ENCODE measurements at regions not wholly inside any gene's neighbourhood (a gene's known extent, or its start where the extent isn't known, plus 50 kb on each side); places are given as distances from the start of the nearest gene placed in this dataset.

DNA sequence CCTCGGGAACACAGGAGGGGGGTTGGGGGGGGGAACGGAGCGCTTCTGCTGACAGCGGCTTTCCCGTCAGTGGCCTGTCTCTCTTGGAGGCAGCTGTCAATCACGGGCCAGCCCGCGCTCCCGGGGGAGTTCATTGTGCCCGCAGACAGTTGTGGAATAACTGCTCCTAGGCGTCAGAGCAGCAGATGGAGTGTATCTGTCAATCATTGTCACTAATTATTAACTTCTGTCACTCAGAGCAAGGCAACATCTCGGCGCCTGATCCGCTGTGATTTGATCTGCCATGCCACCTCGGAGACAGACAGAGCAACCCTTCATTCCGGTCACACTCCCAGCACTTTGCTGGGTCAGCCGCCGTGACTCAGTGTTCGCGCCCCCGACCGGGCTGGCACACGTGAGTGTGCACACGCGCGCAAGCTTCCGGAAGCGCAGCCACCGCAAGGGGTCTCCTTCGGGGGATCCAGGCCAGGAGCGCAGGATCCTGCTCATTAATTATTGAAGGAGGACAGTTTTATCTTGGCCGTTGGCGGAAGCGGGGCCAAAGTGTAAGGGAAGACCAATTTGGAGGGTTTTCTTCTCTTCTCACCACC is 75.8 kb downstream of the RRAGC start:
- intact Hi-C loops (cut with micrococcal nuclease; ENCODE audit: unreplicated experiment) = no loop called here
- BruUV-seq (replicated peaks) = no TSS peak
- TF ChIP-seq, protein P1, sequence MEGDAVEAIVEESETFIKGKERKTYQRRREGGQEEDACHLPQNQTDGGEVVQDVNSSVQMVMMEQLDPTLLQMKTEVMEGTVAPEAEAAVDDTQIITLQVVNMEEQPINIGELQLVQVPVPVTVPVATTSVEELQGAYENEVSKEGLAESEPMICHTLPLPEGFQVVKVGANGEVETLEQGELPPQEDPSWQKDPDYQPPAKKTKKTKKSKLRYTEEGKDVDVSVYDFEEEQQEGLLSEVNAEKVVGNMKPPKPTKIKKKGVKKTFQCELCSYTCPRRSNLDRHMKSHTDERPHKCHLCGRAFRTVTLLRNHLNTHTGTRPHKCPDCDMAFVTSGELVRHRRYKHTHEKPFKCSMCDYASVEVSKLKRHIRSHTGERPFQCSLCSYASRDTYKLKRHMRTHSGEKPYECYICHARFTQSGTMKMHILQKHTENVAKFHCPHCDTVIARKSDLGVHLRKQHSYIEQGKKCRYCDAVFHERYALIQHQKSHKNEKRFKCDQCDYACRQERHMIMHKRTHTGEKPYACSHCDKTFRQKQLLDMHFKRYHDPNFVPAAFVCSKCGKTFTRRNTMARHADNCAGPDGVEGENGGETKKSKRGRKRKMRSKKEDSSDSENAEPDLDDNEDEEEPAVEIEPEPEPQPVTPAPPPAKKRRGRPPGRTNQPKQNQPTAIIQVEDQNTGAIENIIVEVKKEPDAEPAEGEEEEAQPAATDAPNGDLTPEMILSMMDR (IDR thresholded peaks at IDR 0.05; ENCODE audit: unreplicated experiment) = peak; percentile 16
- Mint-ChIP-seq H3K9me3 (ENCODE audit: low read depth, unreplicated experiment) (no peaks in the 10 kb centered on the region), H3K36me3 (ENCODE audit: insufficient read depth, unreplicated experiment) (no peaks in the 10 kb centered on the region), H3K27me3 (ENCODE audit: unreplicated experiment) (peaks cover 94% of the 10 kb centered on the region), H3K27ac (ENCODE audit: unreplicated experiment) (no peak overlapping the region), H3K4me1 (ENCODE audit: low read depth, unreplicated experiment) (peaks cover 6% of the 10 kb centered on the region), H3K4me3 (ENCODE audit: low read depth, unreplicated experiment) (peak overlapping the region; percentile 16)
- DNase-seq = no peak
- CTCF ChIA-PET = interaction anchor here (0.6 kb wide), 1 partner anchor 48 kb away, joined by 3 read pairs; no protein-coding TSS in a partner anchor

DNA sequence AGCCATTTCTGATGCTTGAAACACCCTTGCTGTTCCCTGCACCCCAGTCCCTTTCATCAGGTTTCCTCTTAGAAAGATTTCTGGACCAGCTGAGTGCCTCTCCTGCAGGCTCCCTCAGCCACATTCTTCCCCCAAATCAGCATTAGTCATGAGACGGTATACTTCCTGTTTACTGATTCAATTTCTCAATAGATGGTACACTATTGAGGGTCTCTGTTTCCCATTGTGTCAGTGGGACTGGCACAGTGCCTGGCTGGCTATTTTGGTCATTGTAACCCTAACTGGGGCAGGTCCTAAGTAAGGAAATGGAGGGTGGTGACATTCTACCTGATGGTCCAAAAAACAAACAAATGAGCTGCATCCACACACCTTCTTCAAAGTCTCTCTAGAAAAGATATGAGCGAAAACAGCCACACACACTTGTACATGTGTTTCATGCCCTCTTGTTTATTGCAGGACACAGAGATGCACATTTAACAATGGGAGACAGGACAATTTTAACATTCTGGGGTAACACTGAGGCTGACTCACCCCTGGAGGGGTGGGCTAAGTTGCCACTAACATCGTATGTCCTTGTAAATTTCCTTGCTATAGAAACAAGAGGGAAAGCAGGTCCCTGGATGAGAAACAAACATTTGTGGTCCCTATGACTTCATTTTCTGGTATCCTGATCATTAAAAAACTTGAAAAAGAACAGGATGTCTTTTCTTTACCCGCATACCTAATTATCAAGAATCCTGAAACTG is 77.5 kb downstream of the RRAGC start:
- CTCF ChIA-PET = no interaction called here
- Mint-ChIP-seq H3K36me3 (ENCODE audit: insufficient read depth, unreplicated experiment) (no peaks in the 10 kb centered on the region), H3K4me3 (ENCODE audit: low read depth, unreplicated experiment) (no peak overlapping the region), H3K27ac (ENCODE audit: unreplicated experiment) (no peak overlapping the region), H3K27me3 (ENCODE audit: unreplicated experiment) (peaks cover 93% of the 10 kb centered on the region), H3K4me1 (ENCODE audit: low read depth, unreplicated experiment) (peaks cover 6% of the 10 kb centered on the region), H3K9me3 (ENCODE audit: low read depth, unreplicated experiment) (no peaks in the 10 kb centered on the region)
- DNase-seq = no peak
- TF ChIP-seq, protein P1 (IDR thresholded peaks at IDR 0.05; ENCODE audit: unreplicated experiment) = no peak
- intact Hi-C loops (cut with micrococcal nuclease; ENCODE audit: unreplicated experiment) = no loop called here
- BruUV-seq (replicated peaks) = no TSS peak

DNA sequence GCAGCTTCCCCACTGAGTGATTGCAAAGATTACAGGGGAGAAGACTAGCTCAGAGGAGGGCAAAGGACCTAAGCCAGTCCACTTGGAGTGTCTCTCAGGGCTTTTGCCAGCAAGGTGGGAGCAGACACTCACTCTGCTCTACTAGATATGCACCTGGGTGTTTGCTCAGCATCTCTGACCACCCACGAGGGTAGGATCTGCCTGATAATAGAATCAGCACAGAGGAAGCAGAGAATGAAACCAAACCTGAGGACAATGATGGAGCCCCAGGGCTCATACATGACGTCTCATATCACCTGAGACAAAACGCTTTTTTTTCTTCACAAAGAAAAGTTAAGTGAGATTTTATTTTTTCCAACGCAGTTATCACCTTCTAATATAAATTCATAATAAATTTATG is 79.4 kb downstream of the RRAGC start:
- peaks cover 6% of the 10 kb centered on the region for H3K4me1 Mint-ChIP-seq (ENCODE audit: low read depth, unreplicated experiment)
- CTCF ChIA-PET = no interaction called here
- H3K27ac Mint-ChIP-seq (ENCODE audit: unreplicated experiment) = no peak overlapping the region
- no peaks in the 10 kb centered on the region for H3K36me3 Mint-ChIP-seq (ENCODE audit: insufficient read depth, unreplicated experiment)
- intact Hi-C loops (cut with micrococcal nuclease; ENCODE audit: unreplicated experiment) = no loop called here
- no peak for DNase-seq
- H3K27me3 Mint-ChIP-seq (ENCODE audit: unreplicated experiment) = peaks cover 93% of the 10 kb centered on the region
- no peaks in the 10 kb centered on the region for H3K9me3 Mint-ChIP-seq (ENCODE audit: low read depth, unreplicated experiment)
- no TSS peak for BruUV-seq (replicated peaks)
- TF ChIP-seq, protein P1 (IDR thresholded peaks at IDR 0.05; ENCODE audit: unreplicated experiment) = no peak
- no peak overlapping the region for H3K4me3 Mint-ChIP-seq (ENCODE audit: low read depth, unreplicated experiment)

DNA sequence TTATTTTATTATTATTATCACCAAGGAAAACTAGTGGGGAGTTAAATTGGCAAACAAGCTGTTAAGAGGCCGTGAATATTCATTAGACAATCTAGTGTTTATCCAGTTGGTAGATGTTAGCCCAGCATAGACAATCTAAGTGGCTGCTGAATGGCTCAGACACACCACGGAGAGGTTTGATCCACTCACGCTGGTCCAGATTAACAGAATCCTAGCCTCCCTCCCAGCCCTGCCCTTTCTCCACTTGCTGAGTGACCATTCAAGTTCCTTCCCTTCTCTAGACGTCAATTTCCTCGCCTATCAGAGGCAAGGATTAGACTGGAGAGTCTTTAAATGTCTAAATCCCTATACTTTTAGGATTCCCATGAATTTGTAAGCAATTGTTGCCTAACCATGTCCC is 80.1 kb downstream of the RRAGC start:
- peaks cover 92% of the 10 kb centered on the region for H3K27me3 Mint-ChIP-seq (ENCODE audit: unreplicated experiment)
- H3K4me1 Mint-ChIP-seq (ENCODE audit: low read depth, unreplicated experiment) = peaks cover 6% of the 10 kb centered on the region
- TF ChIP-seq, protein P1 (IDR thresholded peaks at IDR 0.05; ENCODE audit: unreplicated experiment) = no peak
- no TSS peak for BruUV-seq (replicated peaks)
- no peak for DNase-seq
- H3K9me3 Mint-ChIP-seq (ENCODE audit: low read depth, unreplicated experiment) = no peaks in the 10 kb centered on the region
- H3K27ac Mint-ChIP-seq (ENCODE audit: unreplicated experiment) = no peak overlapping the region
- no peak overlapping the region for H3K4me3 Mint-ChIP-seq (ENCODE audit: low read depth, unreplicated experiment)
- intact Hi-C loops (cut with micrococcal nuclease; ENCODE audit: unreplicated experiment) = no loop called here
- CTCF ChIA-PET = no interaction called here
- no peaks in the 10 kb centered on the region for H3K36me3 Mint-ChIP-seq (ENCODE audit: insufficient read depth, unreplicated experiment)

All from Calu3 (cell line).